ENCODE measurements at regions not wholly inside any gene's neighbourhood (a gene's known extent, or its start where the extent isn't known, plus 50 kb on each side); places are given as distances from the start of the nearest gene placed in this dataset.

DNA sequence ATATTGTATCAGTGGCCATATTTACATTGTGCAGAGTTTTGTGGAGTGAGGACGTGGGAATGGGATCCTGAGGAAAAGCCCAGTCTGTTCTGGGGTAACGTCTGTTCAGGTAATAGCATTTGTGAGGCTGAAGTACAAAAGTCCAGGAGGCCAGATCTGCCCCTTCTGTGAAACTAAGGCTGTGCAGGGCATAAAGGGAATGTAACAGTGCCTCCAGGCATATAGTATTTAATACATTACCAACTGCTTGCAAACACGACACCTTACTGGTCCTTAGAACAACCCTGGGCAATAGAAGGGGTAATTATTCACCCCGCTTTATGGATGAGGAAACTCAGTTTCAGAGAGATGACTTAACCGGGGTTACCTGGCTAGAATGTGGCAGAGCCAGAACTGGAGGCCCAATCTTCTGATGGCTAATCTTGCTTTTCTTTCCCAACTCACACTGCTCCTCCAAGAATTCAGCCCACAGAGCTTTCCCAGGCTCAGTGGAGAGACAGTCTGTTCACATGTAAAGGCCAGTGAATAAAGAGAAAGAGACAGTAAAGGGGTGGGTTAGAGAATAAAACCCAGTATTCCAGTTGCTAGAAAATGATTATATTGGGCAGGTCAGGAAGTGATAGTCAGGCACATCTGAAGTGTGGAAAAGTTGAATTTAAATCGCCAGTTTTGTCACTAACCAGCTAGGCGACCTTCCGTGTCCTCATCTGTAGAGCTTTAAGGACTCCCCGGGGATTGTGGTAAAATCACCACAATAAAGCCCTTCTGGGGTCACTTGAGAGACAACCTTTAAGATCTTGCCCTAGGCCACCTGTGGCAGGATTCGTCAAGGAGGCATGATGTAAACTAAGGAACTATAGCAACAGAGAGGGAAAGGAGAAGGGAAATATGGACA, 280.7 kb upstream of the CITED2 start:
- DNase-seq (ENCODE audit: low spot score) (peak; percentile 70), ATAC-seq (peak; percentile 75)

DNA sequence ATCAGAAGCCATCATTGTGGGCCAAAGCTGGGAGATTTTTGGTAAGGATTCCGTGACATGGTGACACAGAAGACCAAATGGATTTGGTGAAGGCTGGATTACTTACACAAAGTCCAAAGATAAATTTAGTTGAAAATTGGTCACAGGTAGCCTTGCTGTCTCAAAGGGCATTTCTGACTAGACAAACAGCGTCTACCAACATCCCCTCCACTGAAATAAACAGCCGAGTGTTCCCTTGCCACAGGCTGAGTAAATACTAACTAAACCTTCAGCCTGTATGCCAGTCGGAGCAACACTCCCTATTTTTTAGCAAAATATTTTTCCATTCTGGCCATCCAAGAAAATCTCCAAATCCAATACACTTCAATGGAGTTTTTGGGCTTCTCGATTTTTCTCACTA, 279.9 kb upstream of the CITED2 start:
- peak; percentile 67 for DNase-seq (ENCODE audit: low spot score)
- peak; percentile 84 for ATAC-seq

DNA sequence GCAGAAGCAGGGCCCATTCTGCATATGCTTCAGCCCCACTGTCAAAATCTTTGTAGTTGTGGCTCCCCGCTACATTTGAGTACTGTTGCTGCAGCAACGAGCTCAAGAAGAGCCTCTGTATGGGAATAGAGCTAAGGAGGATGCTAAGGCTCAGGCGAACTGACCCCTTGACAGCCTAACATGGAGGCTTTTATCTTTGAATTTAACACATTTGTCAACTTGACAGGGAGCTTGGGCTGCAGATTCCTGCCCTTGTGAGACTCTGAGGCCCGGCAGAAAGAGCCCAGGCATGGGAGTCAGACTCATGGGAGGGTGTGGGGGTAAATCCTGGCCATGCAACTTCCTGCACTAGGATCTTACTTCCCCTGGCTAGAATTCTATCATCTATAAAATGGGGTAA, 278.7 kb upstream of the CITED2 start:
- ATAC-seq (no peak), DNase-seq (ENCODE audit: low spot score) (no peak)

DNA sequence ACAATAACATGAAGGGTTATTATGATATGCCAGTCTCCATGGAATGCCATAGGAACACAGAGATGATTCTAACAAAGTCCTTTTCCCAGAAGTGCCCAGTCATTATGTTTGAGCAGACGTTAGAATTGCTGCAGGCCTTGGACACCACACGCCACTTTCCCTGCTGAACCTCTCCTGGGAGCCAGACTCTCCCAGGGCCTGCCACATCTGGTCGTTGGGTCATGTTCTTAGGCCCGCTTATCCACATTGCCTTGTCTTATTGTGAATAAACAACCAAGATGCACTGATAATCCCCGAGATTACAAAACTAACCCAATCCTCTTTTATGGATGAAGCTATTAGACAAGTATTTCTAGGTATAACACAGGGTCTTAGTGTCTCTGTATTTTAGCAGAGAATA, 276.5 kb upstream of the CITED2 start:
- ATAC-seq (no peak), DNase-seq (ENCODE audit: low spot score) (no peak)

DNA sequence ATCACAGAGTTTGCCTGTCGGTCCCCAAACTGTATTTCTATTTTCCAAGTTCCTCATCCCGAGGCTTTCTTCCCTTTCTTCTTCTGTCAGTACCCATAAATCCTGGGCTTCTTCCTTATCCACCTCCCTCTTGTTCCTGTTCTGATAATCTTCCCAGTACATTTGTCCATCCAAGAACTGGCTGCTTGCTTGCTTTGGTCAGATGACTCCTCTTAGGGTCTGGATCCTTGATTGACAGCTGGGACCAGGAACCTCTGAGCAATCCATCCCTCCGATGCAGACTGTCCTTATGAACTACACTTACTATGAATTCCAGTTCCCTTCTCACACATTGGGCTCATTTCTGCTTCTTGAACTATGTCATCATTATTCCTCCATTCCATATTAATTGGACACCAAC, 275.3 kb upstream of the CITED2 start:
- DNase-seq (ENCODE audit: low spot score), result no peak
- no peak for ATAC-seq

DNA sequence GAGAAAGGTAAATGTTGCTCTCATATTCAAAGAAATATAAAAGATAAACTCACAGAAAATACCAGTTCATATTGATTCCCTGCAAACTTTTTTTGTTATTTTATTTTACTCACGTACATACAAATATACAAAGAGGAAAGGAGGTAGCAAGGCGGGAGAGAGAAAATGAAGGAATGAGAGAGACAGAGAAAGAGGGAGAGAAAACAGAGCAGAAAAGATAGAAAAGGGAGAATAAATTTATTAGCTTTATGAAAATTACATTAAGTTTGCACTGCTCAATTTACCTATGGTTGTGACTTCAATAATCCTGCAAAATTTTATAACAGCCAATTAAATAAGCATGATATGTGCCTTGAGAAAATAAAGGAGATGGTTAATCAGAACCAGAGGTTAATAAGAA, 274.7 kb upstream of the CITED2 start:
- no peak for ATAC-seq
- DNase-seq (ENCODE audit: low spot score), result no peak

DNA sequence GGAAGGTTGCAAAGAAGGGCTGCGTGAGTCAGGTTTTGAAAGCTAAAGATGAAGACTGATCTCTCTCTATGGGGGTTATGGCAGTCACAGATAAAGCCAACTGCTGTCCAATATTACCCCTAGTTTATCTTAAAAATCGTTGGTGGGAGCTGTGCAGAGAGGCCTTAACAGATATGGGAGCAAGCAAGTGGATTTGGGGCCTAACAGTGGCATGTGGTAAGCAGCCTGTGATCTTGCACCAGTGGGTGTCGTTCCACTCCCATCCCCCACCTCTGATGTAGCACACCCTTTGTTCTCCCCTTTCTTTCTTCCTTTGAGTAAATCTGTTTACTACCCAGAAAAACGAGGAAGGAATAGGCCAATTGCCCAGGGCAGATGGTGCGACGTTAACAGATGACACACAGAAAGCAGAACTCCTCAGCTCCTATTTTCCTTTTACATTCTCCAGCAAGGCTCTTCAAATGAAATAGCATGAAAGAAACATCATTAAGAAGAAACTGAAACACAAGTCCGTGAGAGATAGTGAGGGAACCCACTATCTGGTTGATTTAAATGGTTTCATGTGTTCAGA, 274.1 kb upstream of the CITED2 start:
- DNase-seq (ENCODE audit: low spot score) (no peak), ATAC-seq (no peak)

DNA sequence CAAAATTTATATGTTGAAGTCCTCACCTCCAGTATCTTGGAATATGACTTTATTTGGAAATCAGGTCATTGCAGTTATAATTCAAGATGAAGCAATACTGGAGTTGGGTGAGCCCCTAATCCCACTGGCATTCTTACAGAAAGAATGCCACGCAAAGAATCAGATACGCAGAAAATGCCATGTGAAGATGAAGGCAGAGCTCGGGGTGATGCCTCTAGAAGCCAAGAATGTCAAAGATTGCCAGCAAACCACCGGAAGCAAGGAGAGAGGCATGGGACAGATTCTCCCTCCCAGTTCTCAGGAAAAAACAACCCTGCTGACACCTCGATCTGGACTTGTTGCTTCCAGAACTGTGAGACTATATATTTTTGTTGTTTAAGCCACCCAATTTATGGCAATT, 273.4 kb upstream of the CITED2 start:
- DNase-seq (ENCODE audit: low spot score) (no peak), ATAC-seq (no peak)

DNA sequence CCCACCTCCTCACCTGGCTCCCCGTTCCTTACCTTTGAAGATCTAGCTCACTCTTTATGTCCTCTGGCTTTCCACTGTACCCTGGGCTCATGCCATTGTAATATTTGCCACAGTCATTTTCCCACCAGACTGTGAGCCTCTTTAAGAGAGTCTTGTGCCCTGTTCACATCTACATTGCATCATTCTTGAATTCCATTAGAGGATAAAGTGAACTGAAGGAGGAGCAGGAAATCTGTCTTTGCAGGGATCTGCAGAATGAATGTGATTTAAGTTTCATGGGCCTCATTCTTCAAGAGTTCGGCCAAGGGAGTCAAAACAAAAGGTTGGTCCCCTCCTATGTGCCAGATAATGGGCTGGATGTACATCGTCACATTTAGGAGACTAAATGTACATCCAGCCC, 272.6 kb upstream of the CITED2 start:
- DNase-seq (ENCODE audit: low spot score) (no peak), ATAC-seq (no peak)

DNA sequence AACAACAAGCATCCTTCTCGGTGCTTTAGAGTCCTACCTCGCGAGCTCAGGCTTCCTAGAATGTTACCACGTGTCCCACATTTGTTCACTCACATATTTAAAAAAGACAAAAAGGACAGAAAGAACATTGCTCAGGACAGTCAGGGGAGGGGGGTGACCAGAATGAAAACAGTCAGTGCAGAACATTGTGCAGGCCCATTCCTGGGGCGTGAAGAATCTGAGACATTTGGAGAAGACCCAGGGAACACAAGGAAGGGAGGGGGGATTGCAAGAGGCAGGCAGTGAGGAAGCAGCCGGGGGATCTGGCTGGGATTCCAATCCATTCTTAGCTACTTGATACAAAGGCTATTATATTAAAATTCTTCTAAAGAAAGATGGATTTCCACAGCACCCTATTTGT, 270.4 kb upstream of the CITED2 start:
- ATAC-seq, result no peak
- DNase-seq (ENCODE audit: low spot score), result no peak

DNA sequence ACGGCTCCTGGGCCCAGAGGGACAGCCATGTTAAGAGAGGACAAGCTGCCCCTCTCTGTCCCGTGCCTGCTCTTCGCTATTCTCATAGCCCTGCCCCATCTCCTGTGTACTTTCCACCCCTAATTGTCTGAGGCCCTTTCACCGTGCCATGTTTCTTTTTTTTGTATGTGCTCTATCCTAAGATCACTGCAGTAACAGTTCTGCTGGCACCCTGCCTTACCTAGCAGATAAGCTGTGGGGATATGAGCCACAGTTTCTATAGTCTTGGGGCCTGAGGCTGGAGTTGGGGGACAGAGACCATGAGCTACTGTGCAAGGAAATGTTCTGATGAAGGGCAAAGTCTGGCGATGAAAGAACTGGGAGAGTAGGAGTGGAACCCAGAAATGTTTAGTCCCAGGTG, 269.5 kb upstream of the CITED2 start:
- no peak for ATAC-seq
- DNase-seq (ENCODE audit: low spot score), result no peak

DNA sequence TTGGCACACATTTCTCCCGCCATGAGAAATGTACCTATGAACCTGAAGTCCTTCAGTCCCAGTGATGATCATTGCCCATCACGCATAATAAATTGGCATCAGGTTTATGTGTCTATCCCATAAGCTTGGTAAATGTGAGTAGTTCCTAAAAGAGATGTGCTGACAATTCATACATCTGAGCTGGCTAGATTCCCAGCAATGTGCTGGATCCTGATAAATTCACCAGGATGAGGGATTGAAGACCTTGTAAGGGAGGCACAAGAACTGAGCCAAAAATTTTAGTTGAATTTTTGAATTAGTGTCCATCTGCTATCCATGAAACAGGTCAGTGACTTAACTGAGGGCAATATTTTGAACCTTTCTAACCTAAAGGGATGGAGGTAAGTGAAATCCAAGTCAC, 267.9 kb upstream of the CITED2 start:
- no peak for ATAC-seq
- no peak for DNase-seq (ENCODE audit: low spot score)

DNA sequence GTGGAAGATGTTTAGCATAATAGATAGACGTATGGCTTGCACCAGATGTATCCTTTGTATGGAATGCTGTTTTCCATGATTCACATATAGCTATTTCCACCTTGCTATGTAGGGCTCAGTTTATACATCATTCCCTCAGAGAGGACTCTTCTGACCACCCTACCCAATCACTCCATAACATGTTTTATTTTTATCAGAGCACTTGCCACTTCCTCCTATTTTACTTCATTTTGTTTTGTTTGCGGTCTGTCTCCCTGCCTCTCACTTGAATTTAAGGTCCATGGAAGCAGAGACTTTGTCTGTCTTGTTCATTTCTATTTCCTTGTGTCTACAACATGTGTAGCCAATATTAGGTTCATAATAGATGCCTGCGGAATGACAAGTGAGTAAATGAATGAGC, 266.9 kb upstream of the CITED2 start:
- ATAC-seq, result no peak
- no peak for DNase-seq (ENCODE audit: low spot score)

DNA sequence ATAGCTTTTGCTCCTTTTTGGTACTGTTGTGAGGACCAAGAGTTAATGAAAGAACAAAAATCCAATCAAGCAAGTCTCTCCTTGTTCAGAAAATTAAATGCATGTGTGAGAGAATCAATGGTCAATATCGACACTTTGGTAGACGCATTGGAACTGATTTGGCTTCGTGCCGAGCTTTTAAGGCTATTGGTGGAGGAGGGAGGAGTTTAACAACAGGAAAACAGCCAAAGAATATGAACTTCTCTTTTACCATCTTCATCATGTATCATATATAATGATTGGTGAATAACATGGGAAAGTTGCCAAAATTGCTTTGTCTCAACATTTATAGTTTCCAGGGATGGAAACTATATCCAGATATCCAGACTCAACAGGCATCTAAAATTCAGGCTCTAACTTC, 266.5 kb upstream of the CITED2 start:
- ATAC-seq, result no peak

DNA sequence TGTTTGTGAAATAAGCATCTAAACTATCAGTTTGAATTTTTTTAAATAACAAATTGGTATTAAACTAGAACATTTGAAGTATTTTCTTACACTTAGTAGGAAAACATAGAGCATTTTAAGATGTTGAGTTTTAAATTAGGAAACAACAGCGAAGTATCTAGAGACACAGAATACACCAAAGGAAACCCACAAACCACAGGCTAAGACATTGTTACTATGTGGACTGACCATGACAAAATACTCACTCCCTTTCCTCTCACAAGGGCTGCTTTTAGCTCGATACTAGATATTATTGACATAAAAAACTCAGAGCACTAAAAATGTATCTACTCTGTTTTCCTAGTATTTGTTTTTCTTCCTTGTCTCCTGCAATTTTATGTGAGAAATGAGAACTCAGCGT, 266.0 kb upstream of the CITED2 start:
- ATAC-seq, result no peak
- DNase-seq (ENCODE audit: low spot score), result no peak

More for the DNA sequence above, 266.5 kb upstream of the CITED2 start:
- no peak for DNase-seq (ENCODE audit: low spot score)

DNA sequence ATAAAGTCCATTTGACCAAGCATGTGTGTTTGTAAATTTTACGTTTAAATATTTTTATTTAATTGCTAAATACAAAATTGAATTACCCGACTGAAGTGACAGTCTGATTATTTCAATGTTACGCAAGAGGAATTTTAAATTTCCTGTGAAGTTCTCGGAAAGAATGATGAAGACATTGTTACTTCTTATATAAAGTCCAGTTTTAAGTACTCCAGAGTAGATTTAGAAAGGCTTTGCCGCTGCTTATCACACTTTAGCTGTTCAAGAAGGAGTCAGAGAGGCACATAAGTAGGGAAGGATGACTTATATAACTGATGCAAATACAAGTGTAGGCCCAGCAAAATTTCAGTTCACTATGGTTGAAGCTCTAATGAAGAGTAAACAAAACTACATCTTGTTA, 265.1 kb upstream of the CITED2 start:
- ATAC-seq (no peak), DNase-seq (ENCODE audit: low spot score) (no peak)

DNA sequence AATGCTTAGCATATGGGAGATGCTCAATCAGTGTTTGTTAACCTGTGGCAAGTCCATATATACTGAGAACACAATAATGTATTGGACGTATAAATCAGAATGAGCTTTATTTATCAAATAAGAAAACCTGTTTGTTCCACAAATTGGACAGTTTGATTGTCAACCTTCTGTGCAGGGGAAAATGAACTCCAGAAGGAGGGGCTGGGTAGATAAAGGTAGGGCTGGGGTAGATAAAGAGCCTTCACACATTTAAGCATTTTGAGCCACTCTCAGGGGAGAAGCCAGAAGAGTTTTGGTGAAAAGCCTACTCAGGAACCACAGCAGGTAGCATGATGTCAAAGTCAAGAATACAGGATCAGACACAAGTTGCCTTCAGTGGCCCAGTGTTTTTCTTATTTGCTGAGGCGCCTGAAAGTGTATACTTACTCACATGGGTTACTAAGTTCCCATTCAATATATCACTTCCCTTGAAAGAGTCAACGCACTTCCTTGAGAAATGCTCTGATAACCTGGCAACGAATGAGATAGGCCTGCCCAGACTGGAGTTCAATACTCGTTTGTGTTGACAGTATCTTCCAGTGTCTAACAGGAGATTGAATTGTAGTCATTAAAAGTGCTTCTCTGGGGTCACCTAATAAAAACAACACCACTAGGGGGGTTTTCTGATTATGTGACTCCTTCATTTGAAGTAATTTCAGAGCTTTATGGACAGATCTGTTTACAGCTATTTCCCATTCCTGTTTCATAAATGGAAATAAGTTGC, 263.9 kb upstream of the CITED2 start:
- no peak for ATAC-seq
- no peak for DNase-seq (ENCODE audit: low spot score)

DNA sequence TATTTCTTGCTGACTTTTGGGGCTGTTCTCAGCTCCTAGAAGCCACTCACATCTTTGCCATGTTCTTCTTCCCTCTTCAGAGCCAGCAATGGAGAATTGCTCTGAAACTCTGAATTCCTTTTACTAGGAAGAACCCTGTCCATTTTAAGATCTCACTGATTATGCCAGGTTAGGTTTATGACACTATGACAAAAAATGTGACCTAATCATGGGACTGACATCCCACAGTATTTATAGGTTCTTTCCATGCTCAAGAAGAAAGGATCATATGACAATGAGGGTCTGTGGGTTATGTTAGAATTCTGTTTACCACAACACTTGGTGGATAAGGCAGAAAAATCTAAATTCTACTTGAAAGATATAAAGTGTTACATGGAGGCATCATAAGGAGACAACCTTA, 263.3 kb upstream of the CITED2 start:
- ATAC-seq (no peak), DNase-seq (ENCODE audit: low spot score) (no peak)

DNA sequence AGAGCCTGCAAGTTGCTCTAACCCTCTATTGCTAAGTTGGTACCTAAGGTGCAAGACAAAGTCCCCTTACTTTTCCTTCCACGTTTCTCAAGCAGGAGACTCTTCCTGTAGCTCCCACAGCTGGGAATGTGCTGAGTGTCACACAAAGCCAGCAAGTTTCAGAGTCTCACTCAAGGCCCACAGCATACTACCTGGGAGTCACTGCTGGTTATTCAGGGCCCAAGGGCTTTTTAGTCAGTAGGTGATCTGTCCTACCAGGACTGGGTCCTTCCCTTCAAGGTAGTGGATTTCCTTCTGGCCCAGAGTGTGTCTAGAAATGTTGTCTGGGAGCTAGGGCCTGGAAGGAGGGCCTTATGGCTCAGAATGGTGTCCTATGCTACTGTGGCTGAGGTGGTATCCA, 261.9 kb upstream of the CITED2 start:
- no peak for DNase-seq (ENCODE audit: low spot score)
- no peak for ATAC-seq

DNA sequence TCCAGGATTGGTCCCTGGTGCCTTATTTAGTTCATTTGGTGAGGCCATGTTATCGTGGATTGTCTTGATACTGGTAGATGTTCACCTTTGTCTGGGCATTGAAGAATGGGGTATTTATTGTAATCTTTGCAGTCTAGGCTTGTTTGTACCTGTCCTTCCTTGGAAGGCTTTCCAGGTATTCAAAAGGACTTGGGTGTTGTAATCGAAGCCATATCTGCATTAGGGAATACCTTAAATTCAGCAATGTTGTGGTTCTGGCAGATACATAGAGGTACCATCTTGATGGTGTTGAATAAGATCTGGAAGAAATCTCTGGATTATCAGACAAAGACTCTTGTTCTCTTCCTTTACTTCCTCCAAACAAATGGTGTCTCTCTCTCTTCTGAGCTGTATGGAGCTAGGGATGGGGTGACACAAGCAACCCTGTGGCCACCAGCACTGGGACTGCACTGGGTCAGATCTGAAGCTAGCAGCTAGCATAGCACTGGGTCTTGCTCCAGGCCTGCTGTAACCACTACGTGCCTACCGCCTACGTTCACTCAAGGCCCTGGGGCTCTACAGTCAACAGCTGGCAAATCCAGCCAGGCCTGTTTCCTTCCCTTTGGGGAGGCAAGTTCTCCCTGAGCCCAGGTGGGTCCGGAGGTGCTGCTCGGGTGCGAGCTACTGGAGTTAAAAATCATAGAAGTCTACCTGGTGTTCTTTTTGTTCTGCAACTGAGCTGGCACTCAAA, 261.1 kb upstream of the CITED2 start:
- DNase-seq (ENCODE audit: low spot score) (no peak), ATAC-seq (no peak)

DNA sequence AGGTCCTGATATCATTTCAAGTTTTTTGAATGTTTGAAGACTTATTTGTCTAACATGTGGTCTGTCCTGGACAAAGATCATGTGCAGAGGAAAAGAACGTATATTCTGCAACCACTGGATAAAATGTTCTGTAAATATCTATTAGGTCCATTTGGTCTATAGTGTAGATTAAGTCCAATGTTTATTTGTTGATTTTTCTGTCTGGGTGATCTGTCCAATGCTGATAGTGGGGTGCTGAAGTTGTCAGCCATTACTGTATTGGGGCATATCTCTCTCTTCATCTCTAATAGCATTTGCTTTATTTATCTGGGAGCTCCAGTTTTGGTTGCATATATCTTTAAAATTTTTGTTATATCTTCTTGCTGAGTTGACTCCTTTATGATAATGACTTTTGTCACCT, 258.4 kb upstream of the CITED2 start:
- DNase-seq (ENCODE audit: low spot score), result no peak
- no peak for ATAC-seq

Data from left lobe of liver (tissue), 2 donors.